ENCODE measurements at regions not wholly inside any gene's neighbourhood (a gene's known extent, or its start where the extent isn't known, plus 50 kb on each side); places are given as distances from the start of the nearest gene placed in this dataset.

- no peak for DNase-seq
- no peak overlapping the region for H3K4me3 ChIP-seq
- H3K36me3 ChIP-seq (ENCODE audit: low read depth) = no peaks in the 10 kb centered on the region
- POLR2A ChIA-PET (ENCODE audit: unreplicated experiment) = interaction anchor here (0.7 kb wide), 1 partner anchor 11 kb away, joined by 4 read pairs; no protein-coding TSS in a partner anchor
- H3K9me3 ChIP-seq (ENCODE audit: insufficient read depth, low read depth) = no peaks in the 10 kb centered on the region
- TF ChIP-seq CTCF (conservative IDR thresholded peaks at IDR 0.05) (no peak), EZH2 (IDR thresholded peaks at IDR 0.05; ENCODE audit: low read depth) (no peak)
- no peaks in the 10 kb centered on the region for H4K20me1 ChIP-seq (ENCODE audit: insufficient read depth)
- no peaks in the 10 kb centered on the region for H3K4me1 ChIP-seq (replicated peaks; ENCODE audit: insufficient read depth)
- intact Hi-C loops (cut with micrococcal nuclease; ENCODE audit: unreplicated experiment) = no loop called here
- H3K79me2 ChIP-seq (ENCODE audit: low read depth) = no peaks in the 10 kb centered on the region
- H3F3A ChIP-seq (ENCODE audit: insufficient read depth, low read depth) = no peaks in the 10 kb centered on the region
- no peak overlapping the region for H3K4me2 ChIP-seq
- BruUV-seq (replicated peaks) = no TSS peak
- no peaks in the 10 kb centered on the region for H3K9me2 ChIP-seq (ENCODE audit: insufficient read depth)
- CTCF ChIA-PET = no interaction called here
- no peaks in the 10 kb centered on the region for H3K27me3 ChIP-seq (ENCODE audit: insufficient read depth, low read depth)
- no peak overlapping the region for H2AFZ ChIP-seq
- no peak overlapping the region for H3K27ac ChIP-seq
Observed at GRCh38 chr5:32935283-32935682, 224.2 kb downstream of the NPR3 start.

- H3K27me3 ChIP-seq (ENCODE audit: insufficient read depth, low read depth) = no peaks in the 10 kb centered on the region
- no peaks in the 10 kb centered on the region for H3K4me1 ChIP-seq (replicated peaks; ENCODE audit: insufficient read depth)
- TF ChIP-seq CTCF (conservative IDR thresholded peaks at IDR 0.05) (no peak), EZH2 (IDR thresholded peaks at IDR 0.05; ENCODE audit: low read depth) (no peak)
- no peaks in the 10 kb centered on the region for H4K20me1 ChIP-seq (ENCODE audit: insufficient read depth)
- no peak overlapping the region for H3K4me3 ChIP-seq
- H3F3A ChIP-seq (ENCODE audit: insufficient read depth, low read depth) = no peaks in the 10 kb centered on the region
- no peak overlapping the region for H3K27ac ChIP-seq
- H3K36me3 ChIP-seq (ENCODE audit: low read depth) = no peaks in the 10 kb centered on the region
- no peak overlapping the region for H3K4me2 ChIP-seq
- H3K9me3 ChIP-seq (ENCODE audit: insufficient read depth, low read depth) = no peaks in the 10 kb centered on the region
- DNase-seq = no peak
- ChIA-PET CTCF (no interaction called here), POLR2A (ENCODE audit: unreplicated experiment) (no interaction called here)
- no peaks in the 10 kb centered on the region for H3K9me2 ChIP-seq (ENCODE audit: insufficient read depth)
- H2AFZ ChIP-seq = no peak overlapping the region
- H3K79me2 ChIP-seq (ENCODE audit: low read depth) = no peaks in the 10 kb centered on the region
- intact Hi-C loops (cut with micrococcal nuclease; ENCODE audit: unreplicated experiment) = no loop called here
- no TSS peak for BruUV-seq (replicated peaks)
Observed at GRCh38 chr5:32936329-32936728, 225.2 kb downstream of the NPR3 start.

- Histone ChIP-seq H2AFZ (no peak overlapping the region), H3K9me2 (ENCODE audit: insufficient read depth) (no peaks in the 10 kb centered on the region), H3K4me1 (replicated peaks; ENCODE audit: insufficient read depth) (no peaks in the 10 kb centered on the region), H3K4me3 (no peak overlapping the region), H3K9me3 (ENCODE audit: insufficient read depth, low read depth) (no peaks in the 10 kb centered on the region), H3K4me2 (no peak overlapping the region), H3K27me3 (ENCODE audit: insufficient read depth, low read depth) (no peaks in the 10 kb centered on the region), H4K20me1 (ENCODE audit: insufficient read depth) (no peaks in the 10 kb centered on the region), H3K27ac (no peak overlapping the region), H3K79me2 (ENCODE audit: low read depth) (no peaks in the 10 kb centered on the region), H3F3A (ENCODE audit: insufficient read depth, low read depth) (no peaks in the 10 kb centered on the region), H3K36me3 (ENCODE audit: low read depth) (no peaks in the 10 kb centered on the region)
- no TSS peak for BruUV-seq (replicated peaks)
- no peak for DNase-seq
- TF ChIP-seq EZH2 (IDR thresholded peaks at IDR 0.05; ENCODE audit: low read depth) (no peak), CTCF (conservative IDR thresholded peaks at IDR 0.05) (peak; percentile 80)
- ChIA-PET POLR2A (ENCODE audit: unreplicated experiment) (no interaction called here), CTCF (no interaction called here)
- intact Hi-C loops (cut with micrococcal nuclease; ENCODE audit: unreplicated experiment) = no loop called here
Observed at GRCh38 chr5:32942225-32942989, 231.3 kb downstream of the NPR3 start.
